ENCODE measurements at regions not wholly inside any gene's neighbourhood (a gene's known extent, or its start where the extent isn't known, plus 50 kb on each side); places are given as distances from the start of the nearest gene placed in this dataset.

GRCh38 chr10:131682271-131682962 lies 218.4 kb upstream of the PPP2R2D start:
- 91 to 94% methylated on average over 20 of the region's 20 CpGs for WGBS, 2 experiments
- H3K9me3 ChIP-seq (ENCODE audit: control insufficient read depth, low read length) = no peaks in the 10 kb centered on the region

DNA sequence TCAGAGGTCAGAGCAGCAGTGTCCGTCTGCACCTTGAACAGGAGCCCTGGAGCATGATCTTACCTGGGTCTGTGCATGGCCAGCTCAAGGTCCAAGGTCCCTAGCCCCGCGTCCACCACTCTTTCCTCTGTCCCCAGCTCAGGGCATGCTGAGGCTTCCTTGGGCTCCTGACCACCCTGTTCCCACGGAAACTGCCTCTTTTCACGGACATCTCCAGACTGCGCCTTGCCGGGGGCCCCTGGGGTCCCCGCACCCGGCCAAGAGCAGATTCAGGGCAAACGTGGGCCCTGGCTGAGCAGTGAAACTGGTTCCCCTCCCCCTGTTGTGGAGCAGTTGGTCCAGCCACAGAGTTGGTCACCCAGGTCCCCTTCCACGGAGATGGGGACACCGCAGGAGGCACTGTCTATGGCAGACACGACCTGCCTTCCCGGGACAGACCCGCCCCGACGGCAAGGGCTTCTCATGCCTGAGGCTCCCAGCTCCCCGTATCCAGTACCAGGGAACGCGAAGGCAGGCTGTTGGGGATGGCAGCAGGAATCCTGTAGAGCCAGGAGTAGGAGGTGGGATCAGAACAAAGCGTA lies 217.4 kb upstream of the PPP2R2D start:
- Histone ChIP-seq H3K36me3 (ENCODE audit: control insufficient read depth, insufficient read depth, low read length) (no peaks in the 10 kb centered on the region), H3K4me3 (ENCODE audit: insufficient read depth, low read depth, low read length) (no peak overlapping the region), H3K4me1 (ENCODE audit: control insufficient read depth, insufficient read depth, low read length) (peaks cover 21% of the 10 kb centered on the region), H3K27me3 (ENCODE audit: control insufficient read depth, insufficient read depth, low read length, poor library complexity, severe bottlenecking) (no peaks in the 10 kb centered on the region), H3K9me3 (ENCODE audit: control insufficient read depth, low read length) (no peaks in the 10 kb centered on the region), H3K27ac (ENCODE audit: insufficient read depth, low read depth, low read length, poor library complexity, severe bottlenecking) (no peak overlapping the region)
- WGBS, 2 experiments = 86 to 89% methylated on average over 21 of the region's 21 CpGs

More at GRCh38 chr10:131682271-131682962, 218.4 kb upstream of the PPP2R2D start:
- Histone ChIP-seq H3K27me3 (ENCODE audit: control insufficient read depth, insufficient read depth, low read length, poor library complexity, severe bottlenecking) (no peaks in the 10 kb centered on the region), H3K27ac (ENCODE audit: insufficient read depth, low read depth, low read length, poor library complexity, severe bottlenecking) (no peak overlapping the region), H3K4me1 (ENCODE audit: control insufficient read depth, insufficient read depth, low read length) (peaks cover 19% of the 10 kb centered on the region), H3K36me3 (ENCODE audit: control insufficient read depth, insufficient read depth, low read length) (no peaks in the 10 kb centered on the region), H3K4me3 (ENCODE audit: insufficient read depth, low read depth, low read length) (no peak overlapping the region)

- Histone ChIP-seq H3K27ac (ENCODE audit: insufficient read depth, low read depth, low read length, poor library complexity, severe bottlenecking) (no peak overlapping the region), H3K4me3 (ENCODE audit: insufficient read depth, low read depth, low read length) (no peak overlapping the region), H3K27me3 (ENCODE audit: control insufficient read depth, insufficient read depth, low read length, poor library complexity, severe bottlenecking) (no peaks in the 10 kb centered on the region), H3K4me1 (ENCODE audit: control insufficient read depth, insufficient read depth, low read length) (peaks cover 26% of the 10 kb centered on the region), H3K9me3 (ENCODE audit: control insufficient read depth, low read length) (no peaks in the 10 kb centered on the region), H3K36me3 (ENCODE audit: control insufficient read depth, insufficient read depth, low read length) (no peaks in the 10 kb centered on the region)
- WGBS, 2 experiments = 96 to 97% methylated on average over 12 of the region's 12 CpGs
Measured at GRCh38 chr10:131683941-131684340, 216.9 kb upstream of the PPP2R2D start.

DNA sequence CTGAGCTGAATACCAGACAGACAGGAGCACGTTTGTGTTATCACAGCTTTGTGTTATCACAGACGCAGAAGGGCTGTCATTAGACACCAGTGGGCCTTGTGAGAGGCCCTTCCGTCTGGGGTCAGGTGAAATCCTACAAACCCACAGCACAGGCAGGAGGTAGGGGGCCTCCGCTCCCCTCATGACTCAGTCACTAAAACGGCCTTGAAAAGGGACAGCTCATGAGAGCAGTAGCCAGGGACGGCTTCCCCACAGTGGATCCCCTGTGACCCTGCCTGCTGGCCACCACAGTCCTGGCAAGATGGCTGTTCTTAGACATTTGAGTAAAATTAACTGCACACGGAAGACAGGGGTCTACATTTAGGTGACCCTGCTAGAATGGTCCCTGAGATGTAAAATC lies 215.8 kb upstream of the PPP2R2D start:
- WGBS, 2 experiments = 82 to 83% methylated on average over 7 of the region's 7 CpGs
- Histone ChIP-seq H3K27ac (ENCODE audit: insufficient read depth, low read depth, low read length, poor library complexity, severe bottlenecking) (no peak overlapping the region), H3K36me3 (ENCODE audit: control insufficient read depth, insufficient read depth, low read length) (no peaks in the 10 kb centered on the region), H3K4me1 (ENCODE audit: control insufficient read depth, insufficient read depth, low read length) (peaks cover 28% of the 10 kb centered on the region), H3K27me3 (ENCODE audit: control insufficient read depth, insufficient read depth, low read length, poor library complexity, severe bottlenecking) (no peaks in the 10 kb centered on the region), H3K4me3 (ENCODE audit: insufficient read depth, low read depth, low read length) (no peak overlapping the region), H3K9me3 (ENCODE audit: control insufficient read depth, low read length) (no peaks in the 10 kb centered on the region)

GRCh38 chr10:131685576-131685975 lies 215.2 kb upstream of the PPP2R2D start:
- Histone ChIP-seq H3K36me3 (ENCODE audit: control insufficient read depth, insufficient read depth, low read length) (no peaks in the 10 kb centered on the region), H3K9me3 (ENCODE audit: control insufficient read depth, low read length) (no peaks in the 10 kb centered on the region), H3K27ac (ENCODE audit: insufficient read depth, low read depth, low read length, poor library complexity, severe bottlenecking) (no peak overlapping the region), H3K4me1 (ENCODE audit: control insufficient read depth, insufficient read depth, low read length) (peaks cover 25% of the 10 kb centered on the region), H3K4me3 (ENCODE audit: insufficient read depth, low read depth, low read length) (no peak overlapping the region), H3K27me3 (ENCODE audit: control insufficient read depth, insufficient read depth, low read length, poor library complexity, severe bottlenecking) (no peaks in the 10 kb centered on the region)
- 95 to 97% methylated on average over 10 of the region's 10 CpGs for WGBS, 2 experiments

GRCh38 chr10:131686781-131687420 lies 213.9 kb upstream of the PPP2R2D start:
- no peak overlapping the region for H3K27ac ChIP-seq (ENCODE audit: insufficient read depth, low read depth, low read length, poor library complexity, severe bottlenecking)
- H3K27me3 ChIP-seq (ENCODE audit: control insufficient read depth, insufficient read depth, low read length, poor library complexity, severe bottlenecking) = no peaks in the 10 kb centered on the region
- no peaks in the 10 kb centered on the region for H3K9me3 ChIP-seq (ENCODE audit: control insufficient read depth, low read length)
- H3K4me3 ChIP-seq (ENCODE audit: insufficient read depth, low read depth, low read length) = no peak overlapping the region
- no peaks in the 10 kb centered on the region for H3K36me3 ChIP-seq (ENCODE audit: control insufficient read depth, insufficient read depth, low read length)
- H3K4me1 ChIP-seq (ENCODE audit: control insufficient read depth, insufficient read depth, low read length) = peaks cover 19% of the 10 kb centered on the region
- WGBS, 2 experiments = 33 to 36% methylated on average over 16 to 17 of the region's 17 CpGs

- Histone ChIP-seq H3K4me1 (ENCODE audit: control insufficient read depth, insufficient read depth, low read length) (peaks cover 19% of the 10 kb centered on the region), H3K27me3 (ENCODE audit: control insufficient read depth, insufficient read depth, low read length, poor library complexity, severe bottlenecking) (no peaks in the 10 kb centered on the region), H3K36me3 (ENCODE audit: control insufficient read depth, insufficient read depth, low read length) (no peaks in the 10 kb centered on the region), H3K4me3 (ENCODE audit: insufficient read depth, low read depth, low read length) (no peak overlapping the region), H3K9me3 (ENCODE audit: control insufficient read depth, low read length) (no peaks in the 10 kb centered on the region), H3K27ac (ENCODE audit: insufficient read depth, low read depth, low read length, poor library complexity, severe bottlenecking) (no peak overlapping the region)
- WGBS, 2 experiments = 91 to 94% methylated on average over 1 of the region's 1 CpG
Measured at GRCh38 chr10:131688304-131688703, 212.5 kb upstream of the PPP2R2D start.

GRCh38 chr10:131689016-131689415 lies 211.8 kb upstream of the PPP2R2D start:
- no peaks in the 10 kb centered on the region for H3K36me3 ChIP-seq (ENCODE audit: control insufficient read depth, insufficient read depth, low read length)
- H3K4me3 ChIP-seq (ENCODE audit: insufficient read depth, low read depth, low read length) = no peak overlapping the region
- H3K27me3 ChIP-seq (ENCODE audit: control insufficient read depth, insufficient read depth, low read length, poor library complexity, severe bottlenecking) = no peaks in the 10 kb centered on the region
- H3K9me3 ChIP-seq (ENCODE audit: control insufficient read depth, low read length) = no peaks in the 10 kb centered on the region
- H3K27ac ChIP-seq (ENCODE audit: insufficient read depth, low read depth, low read length, poor library complexity, severe bottlenecking) = no peak overlapping the region
- 67% methylated on average over 14 of the region's 14 CpGs for WGBS, 2 experiments
- H3K4me1 ChIP-seq (ENCODE audit: control insufficient read depth, insufficient read depth, low read length) = peaks cover 19% of the 10 kb centered on the region

GRCh38 chr10:131689486-131689885 lies 211.3 kb upstream of the PPP2R2D start:
- Histone ChIP-seq H3K9me3 (ENCODE audit: control insufficient read depth, low read length) (no peaks in the 10 kb centered on the region), H3K27me3 (ENCODE audit: control insufficient read depth, insufficient read depth, low read length, poor library complexity, severe bottlenecking) (no peaks in the 10 kb centered on the region), H3K4me3 (ENCODE audit: insufficient read depth, low read depth, low read length) (no peak overlapping the region), H3K27ac (ENCODE audit: insufficient read depth, low read depth, low read length, poor library complexity, severe bottlenecking) (no peak overlapping the region), H3K4me1 (ENCODE audit: control insufficient read depth, insufficient read depth, low read length) (peaks cover 19% of the 10 kb centered on the region), H3K36me3 (ENCODE audit: control insufficient read depth, insufficient read depth, low read length) (no peaks in the 10 kb centered on the region)
- WGBS, 2 experiments = 89 to 91% methylated on average over 20 of the region's 20 CpGs

DNA sequence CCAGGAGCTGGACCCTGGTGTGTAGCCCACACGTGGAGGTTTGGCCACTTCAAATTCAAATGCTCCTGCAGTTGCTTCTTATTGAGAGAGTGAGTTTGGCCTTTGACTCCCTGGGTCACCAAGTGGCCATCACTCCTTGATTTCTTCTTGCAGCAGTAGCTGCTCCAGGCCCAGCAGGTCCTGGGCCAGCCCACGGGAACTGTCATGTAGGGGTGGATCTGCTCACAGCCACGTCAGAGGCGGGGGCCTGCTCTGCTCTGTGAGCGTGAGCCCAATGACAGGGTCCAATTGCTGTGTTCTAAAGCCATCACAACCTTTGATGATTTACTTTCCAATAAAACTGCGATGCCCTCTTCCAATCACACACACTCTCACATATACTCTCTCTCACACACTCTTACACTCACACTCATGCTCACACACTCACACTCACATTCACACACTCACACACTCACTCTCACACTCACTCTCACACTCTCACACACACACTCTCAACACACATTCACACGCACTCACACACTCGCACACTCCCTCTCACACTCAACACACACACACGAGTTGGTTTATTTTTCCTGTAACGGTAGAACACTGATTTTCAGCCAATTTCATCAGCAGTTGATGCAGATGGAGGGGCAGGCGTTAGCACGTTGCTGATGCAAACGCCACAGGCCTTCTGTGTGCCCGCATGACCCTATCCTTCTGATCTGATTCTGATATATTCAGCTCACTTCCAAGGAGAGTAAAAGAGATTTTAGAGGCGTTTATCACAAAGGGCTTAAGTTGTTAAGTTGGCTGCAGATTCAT lies 210.7 kb upstream of the PPP2R2D start:
- WGBS, 2 experiments = 91 to 92% methylated on average over 15 of the region's 15 CpGs
- Histone ChIP-seq H3K36me3 (ENCODE audit: control insufficient read depth, insufficient read depth, low read length) (no peaks in the 10 kb centered on the region), H3K27ac (ENCODE audit: insufficient read depth, low read depth, low read length, poor library complexity, severe bottlenecking) (no peak overlapping the region), H3K27me3 (ENCODE audit: control insufficient read depth, insufficient read depth, low read length, poor library complexity, severe bottlenecking) (no peaks in the 10 kb centered on the region), H3K4me3 (ENCODE audit: insufficient read depth, low read depth, low read length) (no peak overlapping the region), H3K4me1 (ENCODE audit: control insufficient read depth, insufficient read depth, low read length) (peaks cover 19% of the 10 kb centered on the region), H3K9me3 (ENCODE audit: control insufficient read depth, low read length) (no peaks in the 10 kb centered on the region)
